C4-2B (cell line): ENCODE measurements at regions not wholly inside any gene's neighbourhood (a gene's known extent, or its start where the extent isn't known, plus 50 kb on each side); places are given as distances from the start of the nearest gene placed in this dataset.

Source experiments
- CTCF ChIP-seq: fragments of 450-650 bp; conservative IDR thresholded peaks from 2 replicates; pipeline ENCODE4 v1.5.1; 2017; ENCODE audit warnings: mild to moderate bottlenecking
- ZFX ChIP-seq: fragments of 450-650 bp; IDR thresholded peaks from 2 replicates; pipeline ENCODE4 v1.6.1; 2017

GRCh38 chr4:42809419-42810084 is 83.0 kb upstream of the GRXCR1 start:
- TF ChIP-seq CTCF = no peak
- no peak for TF ChIP-seq ZFX
